ENCODE measurements at regions not wholly inside any gene's neighbourhood (a gene's known extent, or its start where the extent isn't known, plus 50 kb on each side); places are given as distances from the start of the nearest gene placed in this dataset.

GRCh38 chr2:43081131-43081765, 145.2 kb downstream of the ZFP36L2 start:
- ChIA-PET CTCF (interaction anchor here (1.4 kb wide), 1 partner anchor 10 kb away, joined by 5 read pairs; no protein-coding TSS in a partner anchor), POLR2A (no interaction called here)
- no peak for DNase-seq
- Mint-ChIP-seq H3K4me1 (ENCODE audit: low read depth) (peaks cover 22% of the 10 kb centered on the region), H3K27ac (no peak overlapping the region), H3K27me3 (no peaks in the 10 kb centered on the region), H3K4me3 (no peak overlapping the region), H3K9me3 (no peaks in the 10 kb centered on the region), H3K36me3 (ENCODE audit: low read depth) (no peaks in the 10 kb centered on the region)
- intact Hi-C loops (cut with micrococcal nuclease), result no loop called here
- TF ChIP-seq CTCF (IDR thresholded peaks at IDR 0.05), result no peak
- no peak for ATAC-seq

DNA sequence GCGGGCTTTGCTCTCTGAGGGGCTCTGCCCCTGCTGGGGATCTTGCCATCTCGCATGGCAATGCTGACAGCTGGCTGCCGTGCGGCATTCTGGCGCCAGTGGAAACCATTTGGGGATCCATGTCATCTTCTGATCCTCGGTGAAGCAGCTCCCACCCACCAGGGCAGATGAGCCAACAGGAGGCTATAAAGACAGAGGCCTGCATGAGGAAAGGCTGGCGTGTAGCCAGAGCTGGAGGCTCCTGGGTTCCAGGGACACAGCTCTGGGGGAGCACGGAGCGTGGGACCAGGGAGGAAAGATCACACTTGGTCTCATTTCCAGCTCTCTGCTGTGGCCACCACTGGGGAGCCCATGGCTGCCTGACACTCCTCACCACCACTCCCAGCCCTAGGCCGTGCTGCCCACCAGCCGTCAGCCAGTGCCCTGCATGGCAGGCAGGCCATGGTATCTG, 145.8 kb downstream of the ZFP36L2 start:
- ChIA-PET POLR2A (no interaction called here), CTCF (interaction anchor here (1.4 to 1.8 kb wide), 2 partner anchors 10 to 148 kb away, joined by 5 read pairs; no protein-coding TSS in a partner anchor)
- DNase-seq, result no peak
- no peak overlapping the region for H3K27ac Mint-ChIP-seq
- H3K9me3 Mint-ChIP-seq, result no peaks in the 10 kb centered on the region
- no peaks in the 10 kb centered on the region for H3K27me3 Mint-ChIP-seq
- intact Hi-C loops (cut with micrococcal nuclease), result no loop called here
- H3K4me3 Mint-ChIP-seq, result no peak overlapping the region
- no peak for TF ChIP-seq CTCF (IDR thresholded peaks at IDR 0.05)
- peaks cover 21% of the 10 kb centered on the region for H3K4me1 Mint-ChIP-seq (ENCODE audit: low read depth)
- no peaks in the 10 kb centered on the region for H3K36me3 Mint-ChIP-seq (ENCODE audit: low read depth)
- ATAC-seq, result no peak

- Mint-ChIP-seq H3K4me3 (no peak overlapping the region), H3K27ac (no peak overlapping the region), H3K4me1 (ENCODE audit: low read depth) (peaks cover 9% of the 10 kb centered on the region), H3K9me3 (no peaks in the 10 kb centered on the region), H3K27me3 (no peaks in the 10 kb centered on the region), H3K36me3 (ENCODE audit: low read depth) (no peaks in the 10 kb centered on the region)
- no peak for ATAC-seq
- no peak for DNase-seq
- CTCF ChIA-PET, result interaction anchor here (1.8 kb wide), 1 partner anchor 150 kb away, joined by 5 read pairs; no protein-coding TSS in a partner anchor
- no peak for TF ChIP-seq CTCF (IDR thresholded peaks at IDR 0.05)
- POLR2A ChIA-PET, result no interaction called here
- intact Hi-C loops (cut with micrococcal nuclease), result no loop called here
Observed at GRCh38 chr2:43078781-43079755, 147.3 kb downstream of the ZFP36L2 start.

DNA sequence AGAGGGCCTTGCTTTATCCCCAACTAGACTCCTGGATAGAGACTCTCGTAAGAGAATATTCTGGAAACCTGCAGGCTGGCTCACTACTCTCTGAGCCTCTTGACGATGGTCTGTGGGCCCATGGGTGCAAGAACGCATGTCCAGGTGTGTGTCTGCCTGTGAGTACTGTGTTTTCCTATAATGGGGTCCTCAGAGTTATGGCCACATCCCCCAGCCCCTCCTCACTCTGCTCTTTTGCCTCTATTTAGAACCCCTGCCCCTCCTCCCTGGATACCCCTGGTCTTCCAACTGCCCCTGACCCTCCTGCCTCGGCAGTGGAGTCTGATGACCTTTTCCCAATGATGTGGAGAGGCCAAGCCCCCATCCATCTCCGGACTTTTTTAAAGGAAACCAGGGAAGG, 148.1 kb downstream of the ZFP36L2 start:
- Mint-ChIP-seq H3K27me3 (no peaks in the 10 kb centered on the region), H3K36me3 (ENCODE audit: low read depth) (no peaks in the 10 kb centered on the region), H3K9me3 (no peaks in the 10 kb centered on the region), H3K4me1 (ENCODE audit: low read depth) (peaks cover 6% of the 10 kb centered on the region), H3K4me3 (no peak overlapping the region), H3K27ac (no peak overlapping the region)
- intact Hi-C loops (cut with micrococcal nuclease), result no loop called here
- TF ChIP-seq CTCF (IDR thresholded peaks at IDR 0.05), result no peak
- CTCF ChIA-PET, result interaction anchor here (1.0 to 1.7 kb wide), 2 partner anchors 14 to 48 kb away, joined by 3 to 5 read pairs; no protein-coding TSS in a partner anchor
- POLR2A ChIA-PET, result no interaction called here
- ATAC-seq (no peak), DNase-seq (no peak)

Data from activated CD8-positive, alpha-beta T cell treated with anti-CD3 and anti-CD28 coated beads for 36 hours (primary cell).